ENCODE measurements at regions not wholly inside any gene's neighbourhood (a gene's known extent, or its start where the extent isn't known, plus 50 kb on each side); places are given as distances from the start of the nearest gene placed in this dataset.

DNA sequence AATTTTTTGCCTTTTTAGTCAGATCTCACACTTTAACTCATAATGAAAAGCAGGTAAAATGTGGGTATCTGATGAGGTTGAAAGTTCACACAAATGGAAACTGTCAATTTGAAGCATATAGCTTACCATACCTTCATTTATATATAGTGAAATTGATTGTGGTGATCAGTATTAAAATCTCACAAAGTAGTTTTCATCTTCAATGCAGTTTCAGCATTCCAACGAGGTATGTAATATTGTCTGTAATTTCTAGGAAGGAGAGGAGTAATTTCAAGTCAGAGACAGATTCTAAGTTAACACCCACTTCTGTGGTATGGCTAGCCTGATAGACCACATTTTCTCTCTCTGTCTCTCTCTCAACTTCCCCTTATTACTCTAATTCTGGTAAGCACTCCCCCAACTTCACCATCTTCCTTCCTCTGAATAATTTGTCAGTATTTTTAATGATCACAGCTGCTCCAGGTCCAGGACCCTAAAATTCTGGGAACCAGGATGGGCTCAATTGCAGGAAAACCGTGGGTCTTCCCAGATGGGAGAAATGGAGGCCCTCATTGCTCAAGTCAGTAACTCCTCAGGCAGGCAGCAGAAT is 455.7 kb downstream of the FGF9 start:
- DNase-seq, result no peak

DNA sequence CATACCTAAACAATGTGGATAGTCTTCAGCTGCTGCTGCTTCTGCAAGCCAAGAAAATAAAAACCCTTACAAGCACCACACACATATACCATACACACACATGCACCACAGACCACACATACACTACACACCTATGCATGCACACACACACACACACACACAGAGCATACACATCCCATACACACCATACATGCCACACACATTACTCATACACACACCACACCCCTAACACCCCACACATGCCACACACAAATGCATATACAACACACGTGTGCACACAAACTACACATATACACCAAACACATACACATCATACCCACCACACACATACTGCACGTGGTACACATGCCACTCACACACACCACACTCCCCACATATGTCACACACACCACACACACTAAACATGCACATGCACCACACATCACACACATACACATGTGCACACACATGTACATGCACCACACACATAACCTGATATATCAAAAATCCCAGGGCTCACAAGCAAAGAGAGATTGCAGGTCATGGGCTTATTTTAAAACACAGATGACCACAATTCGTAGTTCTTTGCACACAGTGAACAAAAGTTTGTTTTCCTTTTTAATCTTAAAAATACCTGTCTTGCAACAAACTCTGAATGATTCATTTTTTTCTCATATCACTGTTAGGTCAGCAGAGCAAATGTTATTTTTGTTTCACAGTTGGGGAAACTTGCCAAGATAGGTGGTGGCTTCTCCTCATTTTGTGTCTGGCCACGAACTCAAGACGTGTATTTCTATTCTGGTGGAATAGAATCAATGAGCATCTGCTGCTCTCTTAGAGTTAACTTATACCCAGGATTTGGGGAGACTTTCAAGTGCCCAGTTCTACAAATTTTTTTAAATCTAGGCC is 456.6 kb downstream of the FGF9 start:
- no peak for DNase-seq

DNA sequence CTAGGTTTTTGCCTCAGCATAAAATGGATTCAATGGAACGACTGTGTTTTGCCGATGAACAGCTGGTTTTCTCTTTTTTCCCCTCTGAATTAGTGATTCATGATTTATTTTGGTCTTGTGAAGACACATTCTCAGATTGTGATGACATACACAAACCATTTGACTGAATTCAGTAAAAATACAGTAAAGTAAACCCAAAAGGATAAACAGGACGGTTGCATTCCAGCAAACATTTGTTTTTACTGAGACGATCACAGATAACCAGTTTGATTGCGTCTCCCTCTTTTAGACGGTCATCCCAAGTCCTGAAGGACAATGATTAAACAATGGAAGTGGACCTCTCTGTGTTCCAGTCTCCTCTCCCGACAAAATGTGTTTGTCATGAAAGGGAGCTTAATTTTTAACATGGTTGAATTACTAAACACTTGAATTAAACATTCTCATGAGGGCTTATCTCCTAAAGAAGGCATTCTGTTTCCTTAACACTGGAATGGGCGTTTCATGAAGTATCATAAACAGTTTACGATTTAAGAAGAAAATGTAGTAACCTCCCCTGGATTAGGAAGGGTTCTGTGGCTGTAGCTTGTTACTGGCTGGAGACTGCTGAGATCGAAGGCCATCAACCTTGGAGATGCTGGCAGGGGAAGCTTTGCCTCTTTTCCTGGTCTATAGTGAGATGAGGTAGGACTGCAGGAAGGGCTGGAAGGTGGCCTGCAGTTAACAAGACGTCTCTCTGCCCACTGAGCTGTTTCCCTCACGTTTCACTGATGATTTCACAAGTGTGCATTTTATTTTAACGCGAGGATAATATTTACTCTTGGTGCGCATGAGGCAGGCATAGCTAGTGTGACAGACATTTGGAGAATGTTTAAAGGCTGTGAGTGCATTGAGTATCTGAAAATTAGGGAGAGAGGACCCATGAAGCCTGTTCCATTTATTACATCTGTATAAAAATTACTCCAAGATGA is 457.9 kb downstream of the FGF9 start:
- DNase-seq, result peak; percentile 67 to 72

DNA sequence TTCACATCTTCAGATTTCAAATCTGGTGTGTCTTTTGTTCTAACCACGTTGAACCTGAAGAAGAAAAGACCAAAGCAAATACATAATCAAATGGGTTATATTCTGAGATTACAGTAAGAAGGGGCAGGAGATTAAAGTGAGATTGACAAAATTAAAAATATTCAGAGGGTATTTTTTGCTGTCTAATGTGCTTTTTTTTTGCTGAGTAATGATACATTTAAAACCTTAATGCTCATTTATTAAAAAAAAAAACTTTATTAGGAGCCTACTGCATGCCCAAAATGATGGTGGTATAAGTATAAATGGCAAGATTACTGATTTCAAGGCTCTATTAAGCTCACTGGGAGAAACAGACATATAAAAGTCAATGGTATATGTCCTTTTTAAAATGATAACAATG is 459.4 kb downstream of the FGF9 start:
- no peak for DNase-seq

DNA sequence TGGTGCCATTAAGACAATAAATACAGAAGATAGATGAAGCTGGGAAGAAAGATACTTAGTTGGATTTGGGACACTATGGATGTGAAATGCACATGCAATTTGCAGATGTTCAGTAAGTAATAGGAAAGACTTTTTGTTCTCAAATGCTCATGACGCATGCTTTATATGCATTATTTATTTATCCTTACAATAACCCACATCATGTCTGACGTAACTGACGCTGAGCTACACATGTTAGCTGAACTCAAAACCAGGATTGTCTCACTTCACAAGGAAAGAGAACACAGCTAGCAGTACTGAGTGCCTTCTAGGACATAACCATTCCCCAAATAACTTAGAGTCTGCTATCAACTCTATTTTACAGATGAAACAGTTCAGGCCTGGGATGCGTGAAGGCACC is 463.4 kb downstream of the FGF9 start:
- DNase-seq, result no peak

DNA sequence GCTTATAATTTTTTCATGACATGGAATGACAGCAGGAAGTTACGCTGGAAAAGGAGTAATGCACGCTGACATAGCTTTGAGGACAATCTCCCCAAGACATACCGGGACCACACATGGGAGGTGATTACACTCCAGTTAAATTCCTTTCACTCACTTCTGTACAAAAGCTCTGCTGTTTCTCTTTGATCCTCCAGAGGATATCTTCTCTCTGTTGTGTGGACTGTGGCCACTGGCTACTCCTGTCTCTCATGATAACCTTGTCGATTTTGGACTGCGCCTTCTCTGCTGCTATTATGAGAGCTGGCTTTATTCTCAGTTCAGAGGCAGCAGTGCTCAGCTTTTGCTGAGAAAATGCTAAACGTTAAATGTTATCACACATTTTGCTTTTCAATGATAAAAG is 464.6 kb downstream of the FGF9 start:
- no peak for DNase-seq

DNA sequence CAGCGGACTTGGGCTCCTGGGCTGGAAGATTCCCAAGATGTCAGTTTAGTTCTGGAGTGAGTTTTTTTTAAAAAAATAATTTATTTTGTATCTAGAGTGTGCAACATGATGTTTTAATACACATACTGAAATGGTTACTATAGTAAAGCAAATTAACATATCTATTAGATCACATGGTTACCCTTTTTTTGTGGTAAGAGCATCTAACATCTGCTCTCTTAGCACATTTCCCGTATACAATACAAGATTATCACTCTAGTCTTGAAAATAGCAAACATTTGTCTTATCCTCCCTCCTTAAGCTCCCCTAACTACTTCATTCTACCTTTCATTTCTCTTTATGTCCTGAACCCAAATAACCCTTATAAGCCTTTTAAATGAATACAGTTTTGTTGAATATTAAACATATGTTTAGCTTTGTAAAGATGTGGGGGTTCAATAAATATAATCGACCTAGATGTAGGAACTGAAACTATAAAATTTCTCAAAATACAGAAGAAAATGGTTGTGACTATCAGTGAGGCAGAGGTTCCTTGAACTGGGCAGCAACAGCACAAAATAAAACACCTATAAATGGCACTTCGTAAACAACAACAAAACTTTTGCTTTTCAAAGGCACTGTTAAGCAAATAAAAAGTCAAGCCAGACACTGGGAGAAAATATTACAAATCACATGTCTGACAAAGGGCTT is 466.6 kb downstream of the FGF9 start:
- DNase-seq, result no peak

DNA sequence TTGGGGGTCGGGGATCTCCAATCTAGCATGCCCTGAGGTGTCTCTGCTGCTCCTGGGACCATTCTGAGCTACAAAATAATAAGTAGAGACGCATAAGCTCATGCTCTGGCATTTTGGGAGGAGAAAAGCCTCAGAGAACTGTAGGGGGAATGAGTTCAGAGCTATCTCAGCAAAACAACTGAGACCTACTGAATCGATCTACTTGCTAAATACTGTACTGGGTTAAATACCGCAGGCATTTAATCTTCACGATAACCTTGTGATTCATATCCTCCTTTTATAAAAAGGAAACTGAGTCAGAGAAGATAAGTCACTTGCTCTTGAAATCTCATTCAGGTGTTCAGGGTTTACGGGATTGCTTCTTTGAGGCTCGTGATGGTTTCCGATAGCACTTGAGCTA is 468.1 kb downstream of the FGF9 start:
- no peak for DNase-seq

DNA sequence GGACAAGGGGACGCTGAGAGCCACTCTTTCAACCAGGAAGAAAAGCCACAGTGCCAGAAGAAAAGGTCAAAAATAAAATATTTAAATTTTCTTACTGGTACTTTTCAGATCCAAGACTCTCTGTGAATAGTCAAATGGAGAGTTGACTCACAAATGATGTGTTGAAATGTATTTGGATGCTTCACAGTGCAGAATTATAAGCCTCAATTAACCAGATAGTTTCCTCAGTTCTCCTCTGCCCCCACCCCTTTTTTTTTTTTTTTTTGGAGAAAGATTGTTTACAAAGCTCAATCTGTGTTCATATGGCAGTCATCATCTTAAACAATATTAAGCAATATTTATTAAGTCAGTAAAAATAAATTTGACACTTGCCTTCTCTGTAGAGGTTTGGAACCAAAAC is 470.8 kb downstream of the FGF9 start:
- DNase-seq, result peak; percentile 61 to 69

DNA sequence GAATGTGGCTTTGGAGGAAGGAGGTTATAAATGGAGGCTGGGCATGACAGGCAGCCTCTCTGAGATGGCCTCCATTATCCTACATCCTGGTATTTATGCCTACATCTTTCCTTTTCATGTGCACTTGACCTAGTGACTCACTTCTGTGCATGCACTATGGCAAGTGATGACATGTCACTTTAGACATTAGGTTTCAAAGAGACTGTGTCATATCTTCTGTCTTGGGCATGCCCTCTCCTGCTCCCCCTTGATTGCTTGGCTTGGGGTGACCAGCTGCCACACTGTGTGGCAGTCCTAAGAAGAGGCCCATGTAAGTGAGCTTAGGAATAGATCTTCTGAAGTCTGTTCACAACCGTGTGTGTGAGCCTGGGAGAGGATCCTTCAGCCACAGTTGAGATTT is 472.8 kb downstream of the FGF9 start:
- DNase-seq, result no peak

DNA sequence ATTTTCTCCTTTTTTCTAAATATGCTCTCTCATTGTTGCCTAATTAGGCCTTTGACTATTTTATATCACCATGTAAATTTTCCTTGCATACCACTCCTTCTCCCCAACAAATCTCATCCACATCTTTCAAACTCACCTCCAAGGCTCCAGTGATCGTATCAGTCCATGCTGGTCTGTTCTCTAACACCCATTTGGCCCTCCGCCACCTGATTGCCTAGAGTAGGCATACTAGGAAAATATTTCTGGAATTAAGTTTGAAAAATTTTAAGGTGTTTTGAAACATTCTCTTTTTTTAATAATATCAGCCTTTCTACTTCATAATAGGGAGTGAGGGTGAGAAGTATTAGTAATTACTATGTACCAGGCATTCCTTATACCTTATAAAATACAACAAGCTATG is 473.9 kb downstream of the FGF9 start:
- DNase-seq, result no peak

DNA sequence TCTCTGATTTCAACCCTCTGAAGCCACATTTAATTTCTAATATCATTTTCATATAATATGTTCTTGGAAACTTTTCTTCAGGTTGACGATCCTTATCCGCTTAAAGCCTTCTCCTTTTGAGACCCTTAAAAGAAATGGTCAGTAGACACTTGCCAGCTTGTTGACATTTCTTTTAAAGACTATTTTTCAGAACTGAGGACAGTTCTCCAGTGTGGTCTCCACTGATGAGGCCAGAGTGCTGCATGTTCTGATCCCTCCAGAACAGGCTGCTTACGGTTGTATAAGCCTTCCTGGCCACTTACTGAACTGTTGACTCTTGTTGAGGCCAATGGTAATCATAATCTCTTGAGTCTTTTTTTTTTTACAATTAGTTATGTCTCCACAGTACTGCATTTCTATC is 477.3 kb downstream of the FGF9 start:
- no peak for DNase-seq

DNA sequence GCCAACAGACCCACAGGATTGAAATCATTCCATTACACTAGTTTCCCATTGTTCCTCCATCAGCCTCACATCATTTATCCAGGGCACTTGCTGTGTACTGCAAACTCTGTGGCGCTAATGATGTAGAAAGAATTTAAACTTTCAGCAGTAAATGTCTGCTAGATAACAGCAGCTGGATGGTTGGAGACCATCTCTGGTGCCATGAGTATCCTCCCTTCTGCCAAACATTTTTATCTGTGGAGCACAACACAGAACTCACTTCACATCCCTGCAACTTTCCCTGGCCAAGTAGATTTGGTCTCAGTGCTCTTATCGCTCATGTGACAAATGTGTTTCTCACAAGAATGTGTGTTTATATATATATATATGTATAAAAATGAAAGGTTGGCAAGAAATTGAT is 481.9 kb downstream of the FGF9 start:
- peak; percentile 18 to 23 for DNase-seq

DNA sequence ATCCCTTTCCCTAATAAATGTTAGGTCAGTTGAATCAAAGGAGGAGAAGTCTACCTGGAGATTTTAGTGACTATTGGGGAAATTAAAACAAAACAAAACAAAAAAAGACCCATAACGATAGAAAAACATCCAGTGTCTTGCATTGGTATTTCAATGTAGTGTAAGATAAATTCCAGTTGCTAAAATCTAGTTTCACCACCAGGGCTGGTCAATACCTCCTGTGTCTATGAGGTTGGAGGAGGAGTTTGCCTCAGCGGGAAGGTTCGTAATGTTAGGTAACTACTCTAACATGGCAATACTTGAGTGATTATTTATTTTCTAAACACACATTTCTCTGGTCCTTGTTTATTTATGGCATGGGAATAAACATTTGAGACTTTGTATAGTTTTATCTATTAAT is 483.2 kb downstream of the FGF9 start:
- no peak for DNase-seq

DNA sequence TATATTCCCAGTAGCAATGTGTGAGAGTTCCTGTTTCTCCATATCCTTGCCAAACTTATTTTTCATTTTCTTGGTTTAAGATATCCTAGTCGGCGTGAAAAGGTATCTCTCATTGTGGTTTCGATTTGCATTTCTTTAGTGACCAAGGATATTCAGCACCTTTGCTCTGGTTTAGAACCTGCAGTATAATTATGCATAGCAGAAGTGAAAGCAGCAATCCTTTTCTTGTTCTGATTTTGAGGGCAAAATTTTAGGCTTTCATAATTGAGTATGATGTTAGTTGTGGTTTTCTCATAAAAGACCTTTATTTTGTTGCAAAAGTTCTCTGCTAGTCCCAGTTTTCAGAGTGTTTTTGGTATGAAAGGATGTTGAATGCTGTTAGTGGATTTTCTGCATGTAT is 491.0 kb downstream of the FGF9 start:
- no peak for DNase-seq

DNA sequence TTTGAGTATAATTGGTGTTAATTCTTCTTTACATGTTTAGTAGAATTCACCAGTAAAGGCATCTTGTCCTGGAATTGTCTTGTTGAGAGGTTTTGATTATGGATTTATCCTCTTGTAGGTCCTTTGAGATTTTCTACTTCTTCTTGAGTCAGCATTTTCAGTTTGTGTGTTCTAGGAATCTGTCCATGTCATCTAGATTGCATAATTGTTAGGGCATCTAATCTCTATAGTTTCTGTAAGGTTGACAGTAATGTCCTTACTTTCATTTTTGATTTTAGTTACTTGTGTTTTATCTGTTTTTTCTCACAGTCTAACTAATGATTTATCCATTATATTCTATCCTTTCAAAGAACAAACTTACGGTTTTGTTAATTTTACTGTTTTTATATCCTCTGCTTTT is 492.0 kb downstream of the FGF9 start:
- no peak for DNase-seq

DNA sequence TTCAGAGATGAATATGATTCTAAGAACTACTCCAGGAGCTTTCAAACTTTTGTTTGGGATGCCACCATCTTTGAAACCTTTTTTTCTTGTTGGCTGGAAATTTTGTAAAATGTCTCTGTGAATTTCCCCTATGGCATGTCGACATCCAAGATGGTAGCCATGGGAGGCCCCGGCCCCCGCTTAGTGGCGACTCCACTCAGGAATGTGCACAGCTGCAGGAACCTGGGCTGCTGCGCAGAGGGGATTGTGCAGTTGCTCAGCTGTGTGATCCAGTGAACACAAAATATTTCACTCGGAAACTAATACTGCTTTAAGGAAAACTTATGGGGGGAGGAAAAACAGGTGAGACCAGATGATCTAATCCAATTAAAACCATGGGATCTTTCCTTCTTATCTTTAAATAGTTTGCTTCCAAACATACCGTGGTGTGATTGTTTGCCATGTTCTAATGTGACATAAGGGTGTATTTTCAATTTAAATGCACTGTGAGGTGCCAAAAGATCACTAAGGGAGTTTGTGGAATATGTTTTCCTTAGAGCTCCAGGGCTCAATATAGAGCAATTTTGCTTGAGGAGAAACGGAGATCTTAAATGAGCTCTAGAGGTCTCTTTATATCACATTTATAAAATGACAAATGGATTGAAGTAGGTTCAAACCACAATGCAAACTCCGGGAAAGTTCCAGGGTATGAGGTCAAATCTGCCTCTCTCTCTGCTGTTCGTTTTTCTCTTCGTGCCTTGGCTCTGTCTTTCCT is 497.7 kb downstream of the FGF9 start:
- no peak for DNase-seq

DNA sequence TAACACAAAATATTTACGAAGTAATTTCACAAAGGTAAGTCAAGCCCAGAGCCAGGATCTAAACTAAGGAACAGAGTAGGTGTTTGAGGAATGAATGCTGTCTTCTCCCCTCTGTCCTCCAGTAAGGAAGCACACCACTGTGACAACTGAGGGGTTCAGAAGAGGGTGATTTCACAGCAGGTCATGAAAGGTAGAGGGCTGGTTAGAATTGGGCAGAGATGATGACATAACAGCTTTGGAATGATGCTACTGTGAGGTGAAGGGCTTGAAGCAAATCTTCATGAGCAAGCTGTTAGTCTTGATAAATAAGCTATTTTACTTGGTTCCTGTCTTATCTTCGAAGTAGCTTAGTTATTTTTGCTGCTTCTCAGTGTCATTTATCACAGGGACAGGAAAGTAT is 498.6 kb downstream of the FGF9 start:
- DNase-seq, result no peak

DNA sequence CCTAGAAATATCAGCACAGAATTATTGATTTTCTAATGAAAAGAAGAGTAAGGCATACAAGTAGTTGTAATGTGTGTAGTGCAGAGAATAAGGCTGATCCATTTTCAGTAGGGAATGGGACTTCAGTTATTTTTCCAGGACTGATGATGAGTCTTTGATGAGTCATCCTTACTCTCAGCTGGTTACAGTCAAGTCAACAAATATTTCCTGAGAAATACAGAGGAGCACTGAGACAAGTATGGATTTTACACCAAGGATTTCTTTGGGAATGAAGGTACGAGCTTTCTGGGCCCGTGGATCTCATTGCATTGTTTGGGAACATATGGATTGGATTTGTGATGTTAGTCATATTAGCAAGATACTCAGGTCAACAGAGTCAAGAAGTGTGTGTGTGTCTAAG is 502.7 kb downstream of the FGF9 start:
- no peak for DNase-seq

DNA sequence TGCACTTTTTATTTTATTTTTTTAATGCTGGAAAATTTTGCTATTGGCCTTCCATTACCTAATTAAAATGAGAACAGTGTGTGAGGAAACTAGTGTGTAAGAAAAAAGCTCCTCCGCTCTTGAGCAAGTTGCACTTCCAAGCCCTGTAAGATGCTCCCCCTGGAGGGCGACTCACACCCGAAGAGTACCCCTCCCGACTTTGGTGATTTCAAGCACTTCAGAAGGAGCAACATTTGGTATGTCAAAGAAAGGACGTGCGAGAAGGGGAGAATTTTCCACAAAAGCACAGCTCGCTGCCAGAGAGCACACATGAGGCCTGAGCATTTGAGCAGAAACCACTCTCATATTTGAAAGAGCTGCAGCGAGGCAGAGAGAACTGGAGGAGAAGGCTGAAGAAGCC is 504.4 kb downstream of the FGF9 start:
- no peak for DNase-seq

DNA sequence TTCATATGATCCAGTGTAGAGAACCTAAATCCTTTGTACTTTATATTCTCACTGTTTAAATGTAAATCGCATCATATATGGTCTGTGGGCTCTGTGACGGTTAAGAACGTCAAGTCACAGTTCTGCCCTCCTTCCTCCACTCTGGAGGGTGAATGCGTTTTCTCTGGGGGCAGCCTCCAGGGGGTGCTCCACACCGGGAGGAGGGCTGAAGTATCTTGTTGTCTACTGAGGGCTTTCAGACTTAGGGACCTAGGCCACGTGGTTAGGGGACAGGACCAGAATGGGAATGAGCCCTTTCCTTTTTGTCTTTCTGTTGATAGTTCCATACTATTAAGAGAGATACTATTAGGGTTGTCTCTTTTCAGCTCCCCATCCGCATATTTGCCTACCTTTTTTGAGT is 504.9 kb downstream of the FGF9 start:
- no peak for DNase-seq

Measured in right lung (tissue), 2 donors.